T-helper 2 cell treated with Interferon-gamma antibody and Interleukin-4, amounts not matched to agents 5 μg/mL and 100 μg/mL, for 36 hours (primary cell): ENCODE measurements at regions not wholly inside any gene's neighbourhood (a gene's known extent, or its start where the extent isn't known, plus 50 kb on each side); places are given as distances from the start of the nearest gene placed in this dataset.

Experiments
- DNase-seq: peaks from one replicate; pipeline ENCODE4 v3.0.0; 2021; ENCODE audit warnings: low spot score
- H3K27ac Mint-ChIP-seq: one replicate; pipeline ENCODE4 v1.8.0; 2021; ENCODE audit warnings: mild to moderate bottlenecking, mixed read lengths
- H3K27me3 Mint-ChIP-seq: one replicate; pipeline ENCODE4 v1.8.0; 2021; ENCODE audit warnings: low read depth, mixed read lengths
- H3K36me3 Mint-ChIP-seq: one replicate; pipeline ENCODE4 v1.8.0; 2021; ENCODE audit warnings: low read depth, mixed read lengths
- H3K4me1 Mint-ChIP-seq: one replicate; pipeline ENCODE4 v1.8.0; 2021; ENCODE audit warnings: low read depth, mixed read lengths
- H3K4me3 Mint-ChIP-seq: one replicate; pipeline ENCODE4 v1.8.0; 2022; ENCODE audit warnings: mild to moderate bottlenecking, moderate library complexity, mixed read lengths
- H3K9me3 Mint-ChIP-seq: one replicate; pipeline ENCODE4 v1.8.0; 2021; ENCODE audit warnings: mixed read lengths

GRCh38 chr2:144137705-144138428 is 382.1 kb downstream of the ZEB2 start:
- no peak overlapping the region for H3K4me3 Mint-ChIP-seq

GRCh38 chr2:144137272-144137671 is 382.6 kb downstream of the ZEB2 start:
- DNase-seq: no peak
- no peak overlapping the region for H3K4me3 Mint-ChIP-seq
- H3K27ac Mint-ChIP-seq: no peak overlapping the region
- H3K36me3 Mint-ChIP-seq: peaks cover 7% of the 10 kb centered on the region
- no peaks in the 10 kb centered on the region for H3K4me1 Mint-ChIP-seq
- no peaks in the 10 kb centered on the region for H3K27me3 Mint-ChIP-seq
- H3K9me3 Mint-ChIP-seq: no peaks in the 10 kb centered on the region

More at GRCh38 chr2:144137705-144138428, 382.1 kb downstream of the ZEB2 start:
- Mint-ChIP-seq H3K36me3 (peaks cover 8% of the 10 kb centered on the region), H3K27ac (no peak overlapping the region), H3K9me3 (no peaks in the 10 kb centered on the region), H3K4me1 (no peaks in the 10 kb centered on the region), H3K27me3 (no peaks in the 10 kb centered on the region)
- DNase-seq: no peak

- no peaks in the 10 kb centered on the region for H3K9me3 Mint-ChIP-seq
- peaks cover under 1% of the 10 kb centered on the region for H3K4me1 Mint-ChIP-seq
- no peak for DNase-seq
- peaks cover 6% of the 10 kb centered on the region for H3K36me3 Mint-ChIP-seq
- no peak overlapping the region for H3K27ac Mint-ChIP-seq
- H3K27me3 Mint-ChIP-seq: no peaks in the 10 kb centered on the region
- no peak overlapping the region for H3K4me3 Mint-ChIP-seq
Observed at GRCh38 chr2:144136297-144137010, 383.5 kb downstream of the ZEB2 start.

GRCh38 chr2:144133936-144134665 is 385.8 kb downstream of the ZEB2 start:
- DNase-seq: no peak

GRCh38 chr2:144132357-144132756 is 387.6 kb downstream of the ZEB2 start:
- Mint-ChIP-seq H3K4me3 (no peak overlapping the region), H3K36me3 (peaks cover 4% of the 10 kb centered on the region), H3K27ac (no peak overlapping the region), H3K27me3 (no peaks in the 10 kb centered on the region), H3K9me3 (no peaks in the 10 kb centered on the region), H3K4me1 (peaks cover 7% of the 10 kb centered on the region)
- no peak for DNase-seq

More at GRCh38 chr2:144133936-144134665, 385.8 kb downstream of the ZEB2 start:
- no peak overlapping the region for H3K4me3 Mint-ChIP-seq
- H3K4me1 Mint-ChIP-seq: peaks cover 5% of the 10 kb centered on the region
- H3K27me3 Mint-ChIP-seq: no peaks in the 10 kb centered on the region
- peaks cover 5% of the 10 kb centered on the region for H3K36me3 Mint-ChIP-seq
- no peak overlapping the region for H3K27ac Mint-ChIP-seq
- no peaks in the 10 kb centered on the region for H3K9me3 Mint-ChIP-seq

- Mint-ChIP-seq H3K9me3 (no peaks in the 10 kb centered on the region), H3K4me1 (peaks cover 7% of the 10 kb centered on the region), H3K36me3 (peaks cover 4% of the 10 kb centered on the region), H3K4me3 (no peak overlapping the region), H3K27ac (no peak overlapping the region), H3K27me3 (no peaks in the 10 kb centered on the region)
- no peak for DNase-seq
Observed at GRCh38 chr2:144131042-144131441, 388.9 kb downstream of the ZEB2 start.

GRCh38 chr2:144130551-144130950 is 389.4 kb downstream of the ZEB2 start:
- H3K4me1 Mint-ChIP-seq: peaks cover 7% of the 10 kb centered on the region
- no peak for DNase-seq
- H3K27me3 Mint-ChIP-seq: no peaks in the 10 kb centered on the region
- H3K9me3 Mint-ChIP-seq: peaks cover 3% of the 10 kb centered on the region
- H3K4me3 Mint-ChIP-seq: no peak overlapping the region
- peaks cover 6% of the 10 kb centered on the region for H3K36me3 Mint-ChIP-seq
- H3K27ac Mint-ChIP-seq: no peak overlapping the region

GRCh38 chr2:144128130-144128746 is 391.7 kb downstream of the ZEB2 start:
- Mint-ChIP-seq H3K27ac (no peak overlapping the region), H3K9me3 (peaks cover 4% of the 10 kb centered on the region), H3K36me3 (peaks cover 3% of the 10 kb centered on the region), H3K4me1 (peaks cover 7% of the 10 kb centered on the region), H3K27me3 (no peaks in the 10 kb centered on the region), H3K4me3 (no peak overlapping the region)
- DNase-seq: no peak

GRCh38 chr2:144127693-144128092 is 392.2 kb downstream of the ZEB2 start:
- no peak overlapping the region for H3K27ac Mint-ChIP-seq
- H3K9me3 Mint-ChIP-seq: peaks cover 4% of the 10 kb centered on the region

GRCh38 chr2:144126302-144126701 is 393.6 kb downstream of the ZEB2 start:
- no peak overlapping the region for H3K4me3 Mint-ChIP-seq
- no peak for DNase-seq
- peaks cover 3% of the 10 kb centered on the region for H3K36me3 Mint-ChIP-seq
- peaks cover 5% of the 10 kb centered on the region for H3K4me1 Mint-ChIP-seq
- no peak overlapping the region for H3K27ac Mint-ChIP-seq
- H3K27me3 Mint-ChIP-seq: no peaks in the 10 kb centered on the region
- peaks cover 4% of the 10 kb centered on the region for H3K9me3 Mint-ChIP-seq

More at GRCh38 chr2:144127693-144128092, 392.2 kb downstream of the ZEB2 start:
- H3K36me3 Mint-ChIP-seq: peaks cover 3% of the 10 kb centered on the region
- H3K4me3 Mint-ChIP-seq: no peak overlapping the region
- DNase-seq: no peak
- H3K27me3 Mint-ChIP-seq: no peaks in the 10 kb centered on the region
- peaks cover 7% of the 10 kb centered on the region for H3K4me1 Mint-ChIP-seq

GRCh38 chr2:144125751-144126150 is 394.2 kb downstream of the ZEB2 start:
- Mint-ChIP-seq H3K36me3 (peaks cover 3% of the 10 kb centered on the region), H3K27me3 (no peaks in the 10 kb centered on the region), H3K4me3 (no peak overlapping the region), H3K4me1 (peaks cover 2% of the 10 kb centered on the region), H3K27ac (no peak overlapping the region), H3K9me3 (peaks cover 4% of the 10 kb centered on the region)
- no peak for DNase-seq

- Mint-ChIP-seq H3K4me3 (no peak overlapping the region), H3K9me3 (peaks cover 4% of the 10 kb centered on the region), H3K27ac (no peak overlapping the region), H3K4me1 (peaks cover 2% of the 10 kb centered on the region), H3K27me3 (no peaks in the 10 kb centered on the region), H3K36me3 (peaks cover 3% of the 10 kb centered on the region)
- DNase-seq: no peak
Observed at GRCh38 chr2:144124882-144125281, 395.0 kb downstream of the ZEB2 start.

GRCh38 chr2:144120487-144120886 is 399.4 kb downstream of the ZEB2 start:
- Mint-ChIP-seq H3K4me3 (no peak overlapping the region), H3K36me3 (no peaks in the 10 kb centered on the region), H3K27me3 (no peaks in the 10 kb centered on the region), H3K9me3 (peaks cover under 1% of the 10 kb centered on the region), H3K4me1 (peaks cover 2% of the 10 kb centered on the region), H3K27ac (no peak overlapping the region)
- no peak for DNase-seq

GRCh38 chr2:144117086-144117485 is 402.8 kb downstream of the ZEB2 start:
- H3K27ac Mint-ChIP-seq: no peak overlapping the region
- DNase-seq: no peak
- no peaks in the 10 kb centered on the region for H3K27me3 Mint-ChIP-seq
- no peaks in the 10 kb centered on the region for H3K9me3 Mint-ChIP-seq
- peaks cover 5% of the 10 kb centered on the region for H3K4me1 Mint-ChIP-seq
- no peak overlapping the region for H3K4me3 Mint-ChIP-seq
- H3K36me3 Mint-ChIP-seq: peaks cover 4% of the 10 kb centered on the region
